ENCODE measurements at regions not wholly inside any gene's neighbourhood (a gene's known extent, or its start where the extent isn't known, plus 50 kb on each side); places are given as distances from the start of the nearest gene placed in this dataset.

DNA sequence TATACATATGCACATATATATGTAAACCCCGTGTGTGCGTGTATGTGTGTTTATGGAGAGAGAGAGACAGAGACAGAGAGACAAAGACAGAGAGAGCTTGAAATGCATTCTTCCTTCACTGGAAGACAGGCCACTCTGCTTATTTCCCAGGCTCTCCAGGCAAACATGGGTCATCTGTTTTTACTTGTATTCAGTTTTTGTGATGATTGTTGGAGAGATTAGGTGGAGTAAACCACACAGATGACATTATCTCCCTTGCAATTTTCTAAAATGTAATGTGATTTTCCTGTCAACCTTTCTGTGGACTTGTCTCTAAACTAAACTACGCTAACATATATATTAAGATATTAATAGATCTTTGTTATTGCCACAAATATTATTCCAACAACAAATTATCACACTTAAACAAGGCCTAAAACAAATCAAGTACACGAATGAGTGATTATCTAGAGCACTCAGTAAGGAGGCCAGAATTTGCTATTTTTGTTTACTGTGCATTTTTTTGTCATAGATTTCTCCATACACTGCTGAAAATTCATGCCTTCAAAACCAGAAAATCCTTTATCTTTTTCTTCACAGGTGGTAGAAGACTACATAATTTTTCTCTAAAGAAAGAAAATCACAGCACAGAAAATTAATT, 251.8 kb upstream of the SLIT2 start (continued):
- TF ChIP-seq, protein P1, sequence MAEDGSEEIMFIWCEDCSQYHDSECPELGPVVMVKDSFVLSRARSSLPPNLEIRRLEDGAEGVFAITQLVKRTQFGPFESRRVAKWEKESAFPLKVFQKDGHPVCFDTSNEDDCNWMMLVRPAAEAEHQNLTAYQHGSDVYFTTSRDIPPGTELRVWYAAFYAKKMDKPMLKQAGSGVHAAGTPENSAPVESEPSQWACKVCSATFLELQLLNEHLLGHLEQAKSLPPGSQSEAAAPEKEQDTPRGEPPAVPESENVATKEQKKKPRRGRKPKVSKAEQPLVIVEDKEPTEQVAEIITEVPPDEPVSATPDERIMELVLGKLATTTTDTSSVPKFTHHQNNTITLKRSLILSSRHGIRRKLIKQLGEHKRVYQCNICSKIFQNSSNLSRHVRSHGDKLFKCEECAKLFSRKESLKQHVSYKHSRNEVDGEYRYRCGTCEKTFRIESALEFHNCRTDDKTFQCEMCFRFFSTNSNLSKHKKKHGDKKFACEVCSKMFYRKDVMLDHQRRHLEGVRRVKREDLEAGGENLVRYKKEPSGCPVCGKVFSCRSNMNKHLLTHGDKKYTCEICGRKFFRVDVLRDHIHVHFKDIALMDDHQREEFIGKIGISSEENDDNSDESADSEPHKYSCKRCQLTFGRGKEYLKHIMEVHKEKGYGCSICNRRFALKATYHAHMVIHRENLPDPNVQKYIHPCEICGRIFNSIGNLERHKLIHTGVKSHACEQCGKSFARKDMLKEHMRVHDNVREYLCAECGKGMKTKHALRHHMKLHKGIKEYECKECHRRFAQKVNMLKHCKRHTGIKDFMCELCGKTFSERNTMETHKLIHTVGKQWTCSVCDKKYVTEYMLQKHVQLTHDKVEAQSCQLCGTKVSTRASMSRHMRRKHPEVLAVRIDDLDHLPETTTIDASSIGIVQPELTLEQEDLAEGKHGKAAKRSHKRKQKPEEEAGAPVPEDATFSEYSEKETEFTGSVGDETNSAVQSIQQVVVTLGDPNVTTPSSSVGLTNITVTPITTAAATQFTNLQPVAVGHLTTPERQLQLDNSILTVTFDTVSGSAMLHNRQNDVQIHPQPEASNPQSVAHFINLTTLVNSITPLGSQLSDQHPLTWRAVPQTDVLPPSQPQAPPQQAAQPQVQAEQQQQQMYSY (CRISPR knock-in tag; IDR thresholded peaks at IDR 0.05), result no peak
- no peak for TF ChIP-seq MXI1 (IDR thresholded peaks at IDR 0.05; ENCODE audit: low read depth, low read length)

DNA sequence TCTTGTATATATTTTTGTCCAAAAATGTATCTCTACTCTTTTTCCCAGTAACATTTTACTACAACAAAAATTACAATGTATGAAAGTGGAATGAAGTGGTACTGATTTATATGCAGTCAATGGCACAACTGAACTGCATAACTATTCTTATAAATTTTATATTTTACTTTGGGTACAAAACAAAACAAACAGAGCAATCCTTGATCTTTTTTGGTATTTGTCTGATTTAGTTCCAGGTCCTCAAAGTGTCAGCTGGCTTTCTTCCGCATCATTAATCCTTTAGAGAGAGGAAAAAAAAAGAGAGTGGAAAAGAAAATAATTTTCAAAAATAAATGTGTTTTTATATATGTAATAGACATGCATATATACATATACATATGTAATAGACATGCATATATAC, 252.4 kb upstream of the SLIT2 start:
- H3K79me2 ChIP-seq (ENCODE audit: control insufficient read depth, insufficient read depth, low read length), result no peaks in the 10 kb centered on the region
- ChIA-PET CTCF (no interaction called here), POLR2A (no interaction called here), RAD21 (ENCODE audit: unreplicated experiment) (no interaction called here), SMC1A (ENCODE audit: uncharacterized antibody, unreplicated experiment) (no interaction called here)
- intact Hi-C loops (cut with micrococcal nuclease; ENCODE audit: unreplicated experiment) (no loop called here), in situ Hi-C loops (cut with MboI) (no loop called here)
- H3K4me3 ChIP-seq, result no peak overlapping the region
- ATAC-seq (no peak), FAIRE-seq (no peak), DNase-seq (ENCODE audit: low read depth, low spot score) (no peak)
- BruUV-seq (replicated peaks), result no TSS peak
- no peaks in the 10 kb centered on the region for H3K4me1 ChIP-seq (ENCODE audit: control insufficient read depth, insufficient read depth, low read length)
- no peak for TF ChIP-seq SUPT20H (IDR thresholded peaks at IDR 0.05; ENCODE audit: borderline replicate concordance, control insufficient read depth, low read depth, low read length)
- no peak overlapping the region for H3K27ac ChIP-seq (ENCODE audit: control insufficient read depth, insufficient read depth)
- H4K20me1 ChIP-seq (ENCODE audit: control insufficient read depth, insufficient read depth), result no peaks in the 10 kb centered on the region
- 60% methylated on average over 1 of the region's 1 CpG for whole genome bisulfite sequencing (ENCODE audit: insufficient coverage, insufficient replicate concordance, low lambda C conversion rate, missing lambda C conversion rate)
- no peak overlapping the region for H3K4me2 ChIP-seq (ENCODE audit: control insufficient read depth, insufficient read depth)
- no peak overlapping the region for H3K9ac ChIP-seq (ENCODE audit: control insufficient read depth, insufficient read depth, low read length)
- no peak overlapping the region for H2AFZ ChIP-seq (ENCODE audit: control insufficient read depth, low read depth, low read length)
- no peaks in the 10 kb centered on the region for H3K36me3 ChIP-seq (ENCODE audit: control insufficient read depth in 2 of 2, insufficient read depth in 2 of 2, low read length in 1 of 2)
- no peaks in the 10 kb centered on the region; the same call in 2 of the 3 replicates for H3K9me3 ChIP-seq (replicated peaks; ENCODE audit: control insufficient read depth, insufficient read depth, low read length)
- H3K27me3 ChIP-seq (replicated peaks in 1 of 2; ENCODE audit: control insufficient read depth in 2 of 2, insufficient read depth in 2 of 2, low read length in 1 of 2), result no peaks in the 10 kb centered on the region

Measured in GM12878 (cell line).